ENCODE measurements at regions not wholly inside any gene's neighbourhood (a gene's known extent, or its start where the extent isn't known, plus 50 kb on each side); places are given as distances from the start of the nearest gene placed in this dataset.

- Histone ChIP-seq H3K4me3 (no peak overlapping the region), H3K27me3 (no peaks in the 10 kb centered on the region), H3K9me3 (no peaks in the 10 kb centered on the region), H3K4me1 (no peaks in the 10 kb centered on the region), H3K27ac (no peak overlapping the region), H3K36me3 (no peaks in the 10 kb centered on the region)
- no peak for TF ChIP-seq CTCF (IDR thresholded peaks at IDR 0.05)
- intact Hi-C loops (cut with DNase I), result no loop called here
- no peak for DNase-seq (ENCODE audit: extremely low spot score in 2 of 2)
Measured at GRCh38 chr1:177383715-177384114, 213.0 kb downstream of the BRINP2 start.

- peak in 1 of 2 donors; percentile 32 for DNase-seq (ENCODE audit: extremely low spot score in 2 of 2)
- Histone ChIP-seq H3K27me3 (no peaks in the 10 kb centered on the region), H3K36me3 (no peaks in the 10 kb centered on the region), H3K4me3 (no peak overlapping the region), H3K4me1 (no peaks in the 10 kb centered on the region), H3K9me3 (no peaks in the 10 kb centered on the region), H3K27ac (no peak overlapping the region)
- intact Hi-C loops (cut with DNase I), result no loop called here
- TF ChIP-seq POLR2A (IDR thresholded peaks at IDR 0.05) (no peak), CTCF (IDR thresholded peaks at IDR 0.05) (no peak), POLR2AphosphoS5 (IDR thresholded peaks at IDR 0.05; ENCODE audit: insufficient read depth in 1 of 2, low read depth in 1 of 2) (no peak)
Measured at GRCh38 chr1:177377866-177378265, 207.1 kb downstream of the BRINP2 start.

- Histone ChIP-seq H3K27me3 (no peaks in the 10 kb centered on the region), H3K4me3 (no peak overlapping the region), H3K4me1 (no peaks in the 10 kb centered on the region), H3K9me3 (no peaks in the 10 kb centered on the region), H3K36me3 (no peaks in the 10 kb centered on the region), H3K27ac (no peak overlapping the region)
- no peak for DNase-seq (ENCODE audit: extremely low spot score in 2 of 2)
- intact Hi-C loops (cut with DNase I), result no loop called here
- TF ChIP-seq POLR2A (IDR thresholded peaks at IDR 0.05), result no peak
- no peak for TF ChIP-seq CTCF (IDR thresholded peaks at IDR 0.05)
- no peak for TF ChIP-seq POLR2AphosphoS5 (IDR thresholded peaks at IDR 0.05; ENCODE audit: insufficient read depth in 1 of 2, low read depth in 1 of 2)
Measured at GRCh38 chr1:177368255-177368654, 197.5 kb downstream of the BRINP2 start.

GRCh38 chr1:177366091-177366490, 195.3 kb downstream of the BRINP2 start:
- intact Hi-C loops (cut with DNase I), result no loop called here
- H3K9me3 ChIP-seq, result no peaks in the 10 kb centered on the region
- no peak overlapping the region for H3K4me3 ChIP-seq
- no peaks in the 10 kb centered on the region for H3K36me3 ChIP-seq
- H3K4me1 ChIP-seq, result no peaks in the 10 kb centered on the region
- H3K27me3 ChIP-seq, result no peaks in the 10 kb centered on the region
- no peak for TF ChIP-seq POLR2A (IDR thresholded peaks at IDR 0.05)
- no peak for DNase-seq (ENCODE audit: extremely low spot score in 2 of 2)
- H3K27ac ChIP-seq, result no peak overlapping the region

- H3K36me3 ChIP-seq, result no peaks in the 10 kb centered on the region
- H3K4me1 ChIP-seq, result no peaks in the 10 kb centered on the region
- intact Hi-C loops (cut with DNase I), result no loop called here
- no peaks in the 10 kb centered on the region for H3K27me3 ChIP-seq
- H3K4me3 ChIP-seq, result no peak overlapping the region
- TF ChIP-seq CTCF (IDR thresholded peaks at IDR 0.05) (no peak), POLR2AphosphoS5 (IDR thresholded peaks at IDR 0.05; ENCODE audit: insufficient read depth in 1 of 2, low read depth in 1 of 2) (no peak), POLR2A (IDR thresholded peaks at IDR 0.05) (no peak)
- no peak for DNase-seq (ENCODE audit: extremely low spot score in 2 of 2)
- no peak overlapping the region for H3K27ac ChIP-seq
- H3K9me3 ChIP-seq, result no peaks in the 10 kb centered on the region
Measured at GRCh38 chr1:177360791-177361190, 190.0 kb downstream of the BRINP2 start.
